NCI-H128 (cell line): ENCODE measurements at regions not wholly inside any gene's neighbourhood (a gene's known extent, or its start where the extent isn't known, plus 50 kb on each side); places are given as distances from the start of the nearest gene placed in this dataset.
A peak's percentile ranks its signal among the peaks of the same experiment; 100 is the strongest.

Experiments used
- DNase-seq: peaks from one replicate; lab custom pipeline; 2025; ENCODE audit not compliant: unreplicated experiment; lab: John Stamatoyannopoulos, UW

GRCh38 chr13:63680704-63681103 is 2265.1 kb upstream of the PCDH20 start:
- DNase-seq = peak; percentile 24

GRCh38 chr13:63671296-63671695 is 2255.6 kb upstream of the PCDH20 start:
- no peak for DNase-seq

- DNase-seq = no peak
Observed at GRCh38 chr13:63651394-63651793, 2235.7 kb upstream of the PCDH20 start.

GRCh38 chr13:63643543-63643942 is 2227.9 kb upstream of the PCDH20 start:
- no peak for DNase-seq

GRCh38 chr13:63636316-63636993 is 2220.8 kb upstream of the PCDH20 start:
- DNase-seq = no peak

- no peak for DNase-seq
Observed at GRCh38 chr13:63632321-63632720, 2216.7 kb upstream of the PCDH20 start.

GRCh38 chr13:63631006-63631405 is 2215.4 kb upstream of the PCDH20 start:
- no peak for DNase-seq

- DNase-seq = no peak
Observed at GRCh38 chr13:63629591-63629990, 2213.9 kb upstream of the PCDH20 start.

GRCh38 chr13:63628310-63628709 is 2212.7 kb upstream of the PCDH20 start:
- DNase-seq = no peak

GRCh38 chr13:63625869-63626268 is 2210.2 kb upstream of the PCDH20 start:
- no peak for DNase-seq

- DNase-seq = no peak
Observed at GRCh38 chr13:63614874-63615612, 2199.4 kb upstream of the PCDH20 start.

- no peak for DNase-seq
Observed at GRCh38 chr13:63607153-63607552, 2191.5 kb upstream of the PCDH20 start.

GRCh38 chr13:63605962-63606361 is 2190.3 kb upstream of the PCDH20 start:
- DNase-seq = no peak

- no peak for DNase-seq
Observed at GRCh38 chr13:63605403-63605802, 2189.8 kb upstream of the PCDH20 start.

- no peak for DNase-seq
Observed at GRCh38 chr13:63595811-63596210, 2180.2 kb upstream of the PCDH20 start.

- DNase-seq = no peak
Observed at GRCh38 chr13:63586467-63586866, 2170.8 kb upstream of the PCDH20 start.

- no peak for DNase-seq
Observed at GRCh38 chr13:63578796-63579195, 2163.1 kb upstream of the PCDH20 start.

GRCh38 chr13:63567031-63567430 is 2151.4 kb upstream of the PCDH20 start:
- DNase-seq = no peak

GRCh38 chr13:63554157-63554556 is 2138.5 kb upstream of the PCDH20 start:
- DNase-seq = no peak

- DNase-seq = no peak
Observed at GRCh38 chr13:63551731-63552130, 2136.1 kb upstream of the PCDH20 start.

GRCh38 chr13:63546524-63546923 is 2130.9 kb upstream of the PCDH20 start:
- no peak for DNase-seq

GRCh38 chr13:63542770-63543169 is 2127.1 kb upstream of the PCDH20 start:
- no peak for DNase-seq

GRCh38 chr13:63541336-63541735 is 2125.7 kb upstream of the PCDH20 start:
- no peak for DNase-seq
